ENCODE measurements at regions not wholly inside any gene's neighbourhood (a gene's known extent, or its start where the extent isn't known, plus 50 kb on each side); places are given as distances from the start of the nearest gene placed in this dataset.

- no peaks in the 10 kb centered on the region for H3K9me3 ChIP-seq (replicated peaks; ENCODE audit: insufficient read depth, low read length)
- no peaks in the 10 kb centered on the region for H3K36me3 ChIP-seq (replicated peaks; ENCODE audit: insufficient read depth, low read length)
- no peak overlapping the region for H3K4me3 ChIP-seq (ENCODE audit: low read length)
- no peaks in the 10 kb centered on the region for H3K27me3 ChIP-seq (replicated peaks; ENCODE audit: insufficient read depth, low read length)
- no peak overlapping the region for H3K4me2 ChIP-seq (ENCODE audit: low read depth, low read length)
- H3K79me2 ChIP-seq (ENCODE audit: low read length), result no peaks in the 10 kb centered on the region
- no peaks in the 10 kb centered on the region for H3K4me1 ChIP-seq (ENCODE audit: low read length)
- H3K9me2 ChIP-seq (replicated peaks; ENCODE audit: insufficient read depth, low read length), result no peaks in the 10 kb centered on the region
- no peak overlapping the region for H2AFZ ChIP-seq (ENCODE audit: low read length)
- H3K9ac ChIP-seq (ENCODE audit: low read length), result no peak overlapping the region
- TF ChIP-seq EZH2phosphoT487 (IDR thresholded peaks at IDR 0.05; ENCODE audit: low read length) (no peak), EZH2 (optimal IDR thresholded peaks at IDR 0.05; ENCODE audit: low read depth, low read length) (no peak)
- TF ChIP-seq, protein P1, sequence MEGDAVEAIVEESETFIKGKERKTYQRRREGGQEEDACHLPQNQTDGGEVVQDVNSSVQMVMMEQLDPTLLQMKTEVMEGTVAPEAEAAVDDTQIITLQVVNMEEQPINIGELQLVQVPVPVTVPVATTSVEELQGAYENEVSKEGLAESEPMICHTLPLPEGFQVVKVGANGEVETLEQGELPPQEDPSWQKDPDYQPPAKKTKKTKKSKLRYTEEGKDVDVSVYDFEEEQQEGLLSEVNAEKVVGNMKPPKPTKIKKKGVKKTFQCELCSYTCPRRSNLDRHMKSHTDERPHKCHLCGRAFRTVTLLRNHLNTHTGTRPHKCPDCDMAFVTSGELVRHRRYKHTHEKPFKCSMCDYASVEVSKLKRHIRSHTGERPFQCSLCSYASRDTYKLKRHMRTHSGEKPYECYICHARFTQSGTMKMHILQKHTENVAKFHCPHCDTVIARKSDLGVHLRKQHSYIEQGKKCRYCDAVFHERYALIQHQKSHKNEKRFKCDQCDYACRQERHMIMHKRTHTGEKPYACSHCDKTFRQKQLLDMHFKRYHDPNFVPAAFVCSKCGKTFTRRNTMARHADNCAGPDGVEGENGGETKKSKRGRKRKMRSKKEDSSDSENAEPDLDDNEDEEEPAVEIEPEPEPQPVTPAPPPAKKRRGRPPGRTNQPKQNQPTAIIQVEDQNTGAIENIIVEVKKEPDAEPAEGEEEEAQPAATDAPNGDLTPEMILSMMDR (IDR thresholded peaks at IDR 0.05; ENCODE audit: low read length), result no peak
- H3F3A ChIP-seq (ENCODE audit: insufficient read depth, low read length), result no peaks in the 10 kb centered on the region
- no peaks in the 10 kb centered on the region for H4K20me1 ChIP-seq (ENCODE audit: insufficient read depth, low read length)
- DNase-seq, result no peak
- H3K27ac ChIP-seq (ENCODE audit: low read length), result no peak overlapping the region
These were observed 476.4 kb downstream of the ISL1 start for GRCh38 chr5:51859624-51860023.

DNA sequence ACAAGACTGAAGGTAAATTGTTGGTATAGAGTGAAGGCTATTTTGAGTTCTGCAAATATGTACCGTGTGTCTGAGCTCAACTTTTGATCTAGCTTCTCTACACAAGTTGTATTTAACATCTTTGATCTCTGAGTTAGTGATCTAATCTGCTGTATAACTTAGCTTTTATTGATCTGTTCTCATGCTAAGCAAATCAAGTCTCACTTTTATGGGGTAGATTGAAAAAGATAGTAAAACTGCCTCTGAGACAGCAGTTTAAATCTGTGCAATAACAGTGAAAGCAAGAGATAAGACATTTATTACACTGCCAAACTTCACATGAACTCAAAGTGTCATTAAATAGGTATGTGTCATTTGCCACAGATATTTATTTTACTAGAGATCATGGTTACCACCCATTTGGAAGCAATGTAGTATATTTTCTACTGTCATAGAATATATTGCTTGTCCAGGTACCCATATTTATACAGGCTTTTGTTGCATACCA is 477.3 kb downstream of the ISL1 start:
- Histone ChIP-seq H3K27ac (ENCODE audit: low read length) (no peak overlapping the region), H3K4me2 (ENCODE audit: low read depth, low read length) (no peak overlapping the region), H3F3A (ENCODE audit: insufficient read depth, low read length) (no peaks in the 10 kb centered on the region), H3K9me2 (replicated peaks; ENCODE audit: insufficient read depth, low read length) (no peaks in the 10 kb centered on the region), H3K4me1 (ENCODE audit: low read length) (no peaks in the 10 kb centered on the region), H3K4me3 (ENCODE audit: low read length) (no peak overlapping the region), H3K79me2 (ENCODE audit: low read length) (no peaks in the 10 kb centered on the region), H3K9ac (ENCODE audit: low read length) (no peak overlapping the region), H2AFZ (ENCODE audit: low read length) (no peak overlapping the region), H3K27me3 (replicated peaks; ENCODE audit: insufficient read depth, low read length) (no peaks in the 10 kb centered on the region), H3K36me3 (replicated peaks; ENCODE audit: insufficient read depth, low read length) (no peaks in the 10 kb centered on the region), H3K9me3 (replicated peaks; ENCODE audit: insufficient read depth, low read length) (no peaks in the 10 kb centered on the region), H4K20me1 (ENCODE audit: insufficient read depth, low read length) (no peaks in the 10 kb centered on the region)
- TF ChIP-seq EZH2phosphoT487 (IDR thresholded peaks at IDR 0.05; ENCODE audit: low read length), result no peak
- TF ChIP-seq EZH2 (optimal IDR thresholded peaks at IDR 0.05; ENCODE audit: low read depth, low read length), result no peak
- TF ChIP-seq, protein P1 (IDR thresholded peaks at IDR 0.05; ENCODE audit: low read length), result no peak
- DNase-seq, result no peak

DNA sequence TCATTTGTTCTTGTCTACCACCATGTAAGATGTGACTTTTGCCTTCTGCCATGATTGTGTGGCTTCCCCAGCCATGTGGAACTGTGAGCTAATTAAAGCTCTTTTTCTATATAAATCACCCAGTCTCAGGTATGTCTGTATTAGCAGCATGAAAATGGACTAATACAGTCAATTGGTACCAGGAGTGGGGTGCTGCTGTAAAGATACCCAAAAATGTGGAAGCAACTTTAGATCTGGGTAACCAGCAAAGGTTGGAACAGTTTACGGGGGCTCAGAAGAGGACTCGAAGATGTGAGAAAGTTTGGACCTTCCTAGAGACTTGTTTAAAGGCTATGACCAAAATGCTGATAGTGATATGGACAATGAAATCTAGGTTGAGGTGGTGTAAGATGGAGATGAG is 488.9 kb downstream of the ISL1 start:
- H3K9me3 ChIP-seq (replicated peaks; ENCODE audit: insufficient read depth, low read length), result no peaks in the 10 kb centered on the region
- TF ChIP-seq, protein P1 (IDR thresholded peaks at IDR 0.05; ENCODE audit: low read length), result no peak
- TF ChIP-seq EZH2 (optimal IDR thresholded peaks at IDR 0.05; ENCODE audit: low read depth, low read length), result no peak
- no peak for DNase-seq
- H3K36me3 ChIP-seq (replicated peaks; ENCODE audit: insufficient read depth, low read length), result no peaks in the 10 kb centered on the region
- H2AFZ ChIP-seq (ENCODE audit: low read length), result no peak overlapping the region
- no peaks in the 10 kb centered on the region for H3K79me2 ChIP-seq (ENCODE audit: low read length)
- no peaks in the 10 kb centered on the region for H3F3A ChIP-seq (ENCODE audit: insufficient read depth, low read length)
- no peaks in the 10 kb centered on the region for H3K27me3 ChIP-seq (replicated peaks; ENCODE audit: insufficient read depth, low read length)
- H3K9ac ChIP-seq (ENCODE audit: low read length), result no peak overlapping the region
- H3K9me2 ChIP-seq (replicated peaks; ENCODE audit: insufficient read depth, low read length), result no peaks in the 10 kb centered on the region
- H3K4me1 ChIP-seq (ENCODE audit: low read length), result no peaks in the 10 kb centered on the region
- H4K20me1 ChIP-seq (ENCODE audit: insufficient read depth, low read length), result no peaks in the 10 kb centered on the region
- H3K4me2 ChIP-seq (ENCODE audit: low read depth, low read length), result no peak overlapping the region
- no peak overlapping the region for H3K27ac ChIP-seq (ENCODE audit: low read length)
- no peak overlapping the region for H3K4me3 ChIP-seq (ENCODE audit: low read length)

All from MM.1S (cell line).